GM12872 (cell line): ENCODE measurements at regions not wholly inside any gene's neighbourhood (a gene's known extent, or its start where the extent isn't known, plus 50 kb on each side); places are given as distances from the start of the nearest gene placed in this dataset.

Experiments used
- CTCF ChIP-seq: IDR thresholded peaks from 3 replicates; pipeline ENCODE4 v1.5.1; 2011; ENCODE audit warnings: low read depth, mild to moderate bottlenecking, low read length, moderate library complexity; ENCODE audit not compliant: insufficient read depth

GRCh38 chr5:135635451-135635850 lies 56.7 kb upstream of the CXCL14 start:
- TF ChIP-seq CTCF, result no peak

- no peak for TF ChIP-seq CTCF
Measured at GRCh38 chr5:135632798-135633197, 54.0 kb upstream of the CXCL14 start.

GRCh38 chr5:135631391-135631790 lies 52.6 kb upstream of the CXCL14 start:
- TF ChIP-seq CTCF, result no peak

GRCh38 chr5:135629666-135630065 lies 50.9 kb upstream of the CXCL14 start:
- no peak for TF ChIP-seq CTCF

GRCh38 chr5:135628771-135629563 lies 50.2 kb upstream of the CXCL14 start:
- TF ChIP-seq CTCF, result no peak
